NCI-H82 (cell line): ENCODE measurements at regions not wholly inside any gene's neighbourhood (a gene's known extent, or its start where the extent isn't known, plus 50 kb on each side); places are given as distances from the start of the nearest gene placed in this dataset.
"Not testable (repeated sequence)": the region's sequence is repeated elsewhere in the genome, so short reads cannot be mapped to it uniquely, and the experiment has no call there.

Experiments used
- DNase-seq: peaks from one replicate; lab custom pipeline; 2025; lab: John Stamatoyannopoulos, UW

GRCh38 chr12:83244001-83244400 is 557.3 kb downstream of the TMTC2 start:
- DNase-seq = no peak

GRCh38 chr12:83233987-83234386 is 547.3 kb downstream of the TMTC2 start:
- DNase-seq = not testable (repeated sequence)

GRCh38 chr12:83226960-83227359 is 540.3 kb downstream of the TMTC2 start:
- DNase-seq = not testable (repeated sequence)

- DNase-seq = no peak
Measured at GRCh38 chr12:83225806-83226205, 539.1 kb downstream of the TMTC2 start.

GRCh38 chr12:83224012-83224411 is 537.3 kb downstream of the TMTC2 start:
- no peak for DNase-seq

GRCh38 chr12:83220774-83221173 is 534.1 kb downstream of the TMTC2 start:
- no peak for DNase-seq

- no peak for DNase-seq
Measured at GRCh38 chr12:83216230-83216629, 529.5 kb downstream of the TMTC2 start.

- DNase-seq = no peak
Measured at GRCh38 chr12:83214185-83214584, 527.5 kb downstream of the TMTC2 start.

- peak; percentile 4 for DNase-seq
Measured at GRCh38 chr12:83210933-83211332, 524.2 kb downstream of the TMTC2 start.

- DNase-seq = no peak
Measured at GRCh38 chr12:83199069-83199468, 512.4 kb downstream of the TMTC2 start.

GRCh38 chr12:83198291-83199015 is 511.7 kb downstream of the TMTC2 start:
- no peak for DNase-seq

- DNase-seq = no peak
Measured at GRCh38 chr12:83197483-83197914, 510.8 kb downstream of the TMTC2 start.

- DNase-seq = no peak
Measured at GRCh38 chr12:83196694-83197350, 510.1 kb downstream of the TMTC2 start.

- DNase-seq = no peak
Measured at GRCh38 chr12:83190631-83191390, 504.1 kb downstream of the TMTC2 start.

GRCh38 chr12:83186419-83186818 is 499.7 kb downstream of the TMTC2 start:
- no peak for DNase-seq

GRCh38 chr12:83185241-83185640 is 498.5 kb downstream of the TMTC2 start:
- no peak for DNase-seq
